ENCODE measurements at regions not wholly inside any gene's neighbourhood (a gene's known extent, or its start where the extent isn't known, plus 50 kb on each side); places are given as distances from the start of the nearest gene placed in this dataset.

GRCh38 chr13:44224450-44225149 lies 149.0 kb upstream of the SERP2 start:
- TF ChIP-seq SUZ12 (IDR thresholded peaks at IDR 0.05; ENCODE audit: extremely low read depth, insufficient read depth, insufficient read length) (no peak), ZNF274 (IDR thresholded peaks at IDR 0.05; ENCODE audit: low read depth, low read length) (no peak)
